Activated T-helper 1 cell treated with Interleukin-2 at 50 U/mL for 16 hours (primary cell): ENCODE measurements at regions not wholly inside any gene's neighbourhood (a gene's known extent, or its start where the extent isn't known, plus 50 kb on each side); places are given as distances from the start of the nearest gene placed in this dataset.
"Not testable (repeated sequence)": the region's sequence is repeated elsewhere in the genome, so short reads cannot be mapped to it uniquely, and the experiment has no call there.

Source experiments
- DNase-seq: peaks from one replicate; pipeline ENCODE4 v3.0.0-alpha.2; 2020; ENCODE audit warnings: low read depth

DNA sequence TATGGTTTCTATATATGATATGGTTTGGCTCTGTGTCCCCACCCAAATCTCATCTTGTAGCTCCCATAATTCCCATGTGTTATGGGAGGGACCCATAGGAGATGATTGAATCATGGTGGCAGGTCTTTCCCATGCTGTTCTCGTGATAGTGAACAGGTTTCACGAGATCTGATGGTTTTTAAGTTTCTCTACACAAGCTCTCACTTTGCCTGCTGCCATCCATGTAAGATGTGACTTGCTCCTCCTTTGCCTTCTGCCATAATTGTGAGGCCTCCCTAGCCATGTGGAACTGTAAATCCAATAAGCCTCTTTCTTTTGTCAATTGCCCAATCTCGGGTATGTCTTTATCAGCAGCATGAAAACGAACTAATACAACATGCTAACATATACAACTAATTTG, 252.2 kb upstream of the NRIP1 start:
- DNase-seq: not testable (repeated sequence)

DNA sequence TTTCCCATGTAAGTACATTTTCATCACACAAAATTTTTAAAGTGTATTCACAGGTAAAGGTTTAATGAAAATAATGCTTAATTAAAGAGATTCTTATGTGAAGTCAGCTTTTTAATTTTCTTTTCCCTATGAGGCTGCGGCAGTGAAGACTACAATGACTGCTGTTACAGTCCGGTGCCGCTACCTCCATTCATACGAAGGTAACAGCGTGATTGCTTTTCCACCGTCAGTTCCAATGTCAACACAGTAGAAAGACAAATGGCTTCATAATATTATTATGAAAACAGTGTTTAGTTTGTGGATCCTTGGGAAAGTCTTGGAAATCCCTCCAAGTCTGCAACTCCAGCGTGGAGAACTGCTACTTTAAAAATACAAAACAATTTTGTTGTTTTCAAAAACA, 254.9 kb upstream of the NRIP1 start:
- DNase-seq: no peak

DNA sequence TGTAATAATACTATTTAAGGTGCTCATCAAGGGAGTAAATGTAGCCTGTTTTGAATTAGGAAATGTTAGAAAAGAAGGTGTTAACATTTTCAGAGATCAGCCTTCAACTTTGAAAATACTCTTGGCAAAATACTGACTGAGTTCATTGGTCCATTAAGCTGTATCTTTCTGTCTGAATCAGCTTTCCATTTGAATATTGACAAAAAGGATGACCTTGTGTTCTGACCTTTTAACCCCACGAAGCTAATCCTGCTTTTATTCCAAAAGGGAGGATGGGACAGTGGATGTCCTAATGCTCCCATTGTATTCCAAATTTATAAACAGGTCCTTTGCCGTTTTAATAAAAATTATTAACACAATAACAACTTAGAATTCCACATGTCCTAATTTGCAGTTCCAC, 259.7 kb upstream of the NRIP1 start:
- DNase-seq: no peak

DNA sequence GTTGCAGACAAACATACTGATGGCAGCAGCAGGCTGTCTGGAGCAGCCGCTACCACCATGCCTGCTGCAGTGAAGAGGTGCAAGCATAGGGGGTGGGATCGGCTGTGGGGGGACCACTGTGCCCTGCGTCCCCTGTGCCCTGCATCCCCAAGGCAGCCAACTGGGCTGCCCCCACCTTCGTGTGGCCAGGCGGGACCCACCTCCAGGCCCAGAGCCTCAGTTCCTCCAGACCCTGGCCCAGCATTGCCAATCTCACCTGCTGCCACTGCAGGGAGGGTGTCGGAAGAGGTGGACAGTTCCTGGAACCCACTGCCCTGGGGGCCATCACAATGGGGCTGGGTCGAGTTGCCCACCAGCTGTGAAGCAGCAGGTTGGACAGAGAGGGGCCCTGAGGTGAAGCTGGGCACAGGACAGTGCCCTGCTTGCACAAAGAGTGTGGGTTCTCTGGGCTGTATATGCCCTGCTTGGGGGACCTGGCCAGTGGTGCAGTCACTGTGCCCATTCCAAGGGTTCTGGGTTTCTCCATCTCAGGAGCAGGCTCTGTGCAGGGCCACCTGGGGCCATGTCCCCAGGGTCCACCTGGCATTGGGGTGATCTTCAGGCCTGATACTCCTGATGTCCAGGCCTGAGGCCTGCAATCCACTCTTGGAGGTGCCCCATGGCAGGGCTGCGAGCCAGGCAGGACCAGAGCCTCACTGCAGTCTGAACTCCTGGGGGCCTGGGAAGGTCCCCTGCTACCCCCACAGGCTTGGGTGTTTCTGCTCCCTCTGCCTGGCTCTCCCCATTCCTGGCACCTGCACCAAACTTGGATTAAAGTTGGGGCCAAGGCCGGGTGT, 261.4 kb upstream of the NRIP1 start:
- DNase-seq: no peak

- DNase-seq: no peak
These were observed 263.0 kb upstream of the NRIP1 start for GRCh38 chr21:15327637-15328265.

- no peak for DNase-seq
These were observed 264.4 kb upstream of the NRIP1 start for GRCh38 chr21:15329191-15329590.

GRCh38 chr21:15330872-15331271, 266.1 kb upstream of the NRIP1 start:
- DNase-seq: no peak

GRCh38 chr21:15332572-15332971, 267.8 kb upstream of the NRIP1 start:
- no peak for DNase-seq

- no peak for DNase-seq
These were observed 268.4 kb upstream of the NRIP1 start for GRCh38 chr21:15333136-15333710.

DNA sequence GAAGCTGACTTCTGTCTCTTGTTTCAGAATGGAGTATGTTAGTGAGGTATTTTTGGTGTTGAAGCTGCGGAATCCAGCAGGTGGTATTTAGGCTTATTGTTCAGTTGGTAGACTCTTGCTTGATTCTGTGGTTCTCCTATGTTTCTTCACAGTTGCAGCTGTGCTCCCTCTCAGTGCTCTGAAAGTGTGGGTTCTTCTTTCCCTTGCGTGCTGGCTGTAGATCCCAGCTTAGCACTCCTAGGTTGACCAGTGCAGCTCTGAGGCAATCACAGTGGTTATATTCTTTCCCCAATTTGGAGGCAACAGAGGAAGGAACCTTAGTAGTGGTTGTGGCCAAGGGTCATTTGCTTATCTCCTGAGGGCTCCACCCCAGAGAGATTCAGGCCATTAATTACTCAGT, 269.2 kb upstream of the NRIP1 start:
- DNase-seq: no peak

DNA sequence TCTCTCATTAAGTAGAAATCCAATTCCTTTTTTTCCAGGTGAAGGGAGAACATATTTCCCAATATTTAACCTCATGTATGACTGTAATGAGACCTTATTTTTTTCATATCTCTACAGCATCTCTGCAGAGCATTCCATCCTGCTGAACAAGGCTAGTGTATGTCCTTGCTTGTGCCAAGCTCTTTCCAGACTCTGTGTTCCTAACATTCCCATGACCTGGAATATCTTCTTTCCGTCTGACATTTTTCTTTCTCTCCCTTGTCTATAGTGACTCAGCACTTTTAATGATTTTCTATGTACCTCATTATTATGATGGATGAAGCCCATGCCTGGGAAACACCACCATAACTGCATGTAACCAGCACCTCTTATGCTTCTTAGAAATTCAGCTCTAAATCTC, 278.3 kb upstream of the NRIP1 start:
- DNase-seq: no peak

GRCh38 chr21:15352009-15352408, 287.2 kb upstream of the NRIP1 start:
- no peak for DNase-seq

GRCh38 chr21:15353546-15353945, 288.7 kb upstream of the NRIP1 start:
- DNase-seq: no peak

DNA sequence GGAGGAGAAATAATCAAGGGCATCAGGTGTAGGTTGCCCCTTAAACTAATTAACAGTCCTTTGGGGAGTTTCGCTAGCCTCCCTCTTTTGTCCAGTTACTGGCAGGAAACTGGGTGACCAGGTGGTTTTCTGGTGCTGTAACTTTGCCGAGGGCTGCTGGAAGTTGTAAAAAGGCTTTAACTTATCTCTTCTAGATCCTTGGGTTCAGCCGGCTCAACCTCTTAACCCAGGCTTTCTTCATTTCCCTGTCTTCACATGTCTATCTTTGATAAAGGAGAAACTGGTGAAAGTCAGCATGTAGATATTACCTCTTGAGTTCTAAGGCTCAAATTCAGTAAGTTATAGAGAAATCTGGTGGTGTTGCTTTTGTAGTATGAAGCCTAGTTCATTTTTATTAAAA, 289.7 kb upstream of the NRIP1 start:
- no peak for DNase-seq

GRCh38 chr21:15355066-15355465, 290.3 kb upstream of the NRIP1 start:
- DNase-seq: no peak

DNA sequence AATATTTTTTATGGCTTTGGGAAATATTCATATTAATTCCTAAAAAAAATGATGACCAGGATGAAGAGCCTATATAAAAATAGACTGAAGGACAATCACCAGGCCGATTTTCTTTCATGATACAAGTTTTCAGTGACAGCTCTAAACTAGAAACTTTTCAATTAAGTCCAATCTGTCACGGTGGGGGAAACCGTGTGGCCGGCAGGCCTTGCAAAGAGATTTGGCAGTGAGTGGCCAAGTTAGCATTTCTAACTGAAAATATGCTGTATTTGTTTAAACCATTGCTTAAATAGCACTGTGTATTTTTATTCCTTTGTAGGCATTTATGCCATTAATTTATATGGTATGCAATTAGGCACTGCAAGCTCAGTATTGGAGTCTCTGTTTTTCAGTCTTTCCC, 294.5 kb upstream of the NRIP1 start:
- DNase-seq: no peak

DNA sequence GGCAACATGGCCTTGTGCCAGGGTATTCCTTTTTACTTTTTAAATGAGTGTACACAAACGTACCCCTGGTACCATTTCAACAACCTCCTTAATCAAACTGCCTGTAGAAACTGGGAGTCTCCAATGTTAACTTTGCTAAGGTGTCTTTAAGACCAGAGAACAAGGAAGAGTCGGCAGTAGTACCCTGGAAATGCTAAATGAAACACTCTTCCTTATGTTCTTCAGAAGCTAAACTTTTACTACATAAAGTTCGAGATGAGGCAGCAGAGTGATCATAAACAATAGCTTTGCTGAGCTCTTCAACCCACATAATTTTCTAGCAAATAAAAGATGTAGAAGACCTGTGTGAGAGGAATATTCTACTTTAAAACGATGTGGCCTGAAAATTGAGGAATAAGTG, 297.7 kb upstream of the NRIP1 start:
- no peak for DNase-seq

GRCh38 chr21:15363921-15364320, 299.1 kb upstream of the NRIP1 start:
- no peak for DNase-seq

GRCh38 chr21:15365751-15366392, 301.1 kb upstream of the NRIP1 start:
- no peak for DNase-seq

DNA sequence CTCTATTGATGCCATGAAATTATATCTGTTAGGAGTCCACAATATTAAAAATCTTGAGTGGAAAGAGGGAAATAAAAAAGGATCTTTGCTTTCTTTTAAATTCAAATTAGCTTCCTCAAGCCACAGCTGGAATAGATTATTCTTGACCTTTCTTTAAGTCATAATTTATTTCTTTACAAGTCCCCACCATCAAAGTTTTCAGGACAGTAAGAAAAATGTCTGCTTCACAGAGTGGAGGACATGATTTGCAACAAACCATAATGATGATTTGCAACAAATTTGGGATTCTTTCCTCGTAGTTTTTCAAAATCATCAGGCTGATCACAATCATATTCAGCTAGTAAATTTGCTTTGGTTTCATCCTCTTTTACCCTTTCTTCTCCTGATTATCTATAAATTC, 301.8 kb upstream of the NRIP1 start:
- no peak for DNase-seq

DNA sequence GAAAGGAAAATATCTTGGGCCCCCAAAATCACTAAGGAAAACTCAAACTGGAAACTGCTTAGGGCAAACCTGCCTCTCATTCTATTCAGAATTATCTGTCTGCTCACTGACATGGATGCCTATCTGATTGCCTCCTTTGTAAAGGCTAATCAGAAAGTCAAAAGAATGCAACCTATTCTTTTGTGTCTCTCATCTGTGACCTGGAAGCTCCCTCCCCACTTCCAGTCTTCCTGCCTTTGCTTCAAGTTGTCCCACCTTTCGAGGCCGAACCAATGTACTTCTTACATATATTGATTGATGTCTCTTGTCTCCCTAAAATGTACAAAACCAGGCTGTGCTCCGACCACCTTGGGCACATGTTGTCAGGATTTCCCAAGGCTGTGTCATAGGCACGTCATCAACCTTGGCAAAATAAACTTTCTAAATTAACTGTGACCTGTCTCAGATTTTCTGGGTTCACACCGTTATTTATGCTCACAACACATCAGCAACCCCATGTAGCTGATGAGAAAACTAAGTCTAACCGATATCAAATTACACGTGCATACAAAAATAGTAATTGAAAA, 302.3 kb upstream of the NRIP1 start:
- DNase-seq: no peak

DNA sequence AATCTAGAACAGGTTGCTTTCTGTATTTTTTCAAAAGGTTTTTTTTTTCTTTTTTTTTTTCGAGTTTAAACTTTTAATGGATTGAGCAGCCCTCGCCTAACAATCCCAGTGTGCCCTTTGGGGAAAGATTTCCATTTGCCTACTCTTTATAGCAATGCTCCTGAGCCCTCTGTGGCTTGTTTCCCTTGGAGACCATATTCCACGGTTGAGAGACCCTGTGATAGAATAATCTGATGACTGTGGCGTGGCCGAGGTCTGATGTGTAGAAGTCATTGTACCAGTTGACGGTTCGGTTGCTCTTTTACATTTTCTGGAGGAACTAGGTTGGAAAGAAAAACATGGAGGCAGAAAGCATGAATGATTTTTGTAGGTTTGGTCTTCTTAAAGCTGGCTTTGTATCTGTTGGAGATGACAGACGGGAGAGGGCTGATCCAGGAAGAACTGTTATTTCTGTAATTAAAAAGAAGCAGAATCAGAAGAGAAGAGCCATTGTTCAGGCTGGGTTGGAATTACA, 305.7 kb upstream of the NRIP1 start:
- no peak for DNase-seq
